NB4 (cell line): ENCODE measurements at regions not wholly inside any gene's neighbourhood (a gene's known extent, or its start where the extent isn't known, plus 50 kb on each side); places are given as distances from the start of the nearest gene placed in this dataset.

Experiments used
- MYC ChIP-seq: IDR thresholded peaks from 2 replicates; pipeline ENCODE4 v1.6.1; 2011; ENCODE audit warnings: low read depth, low read length
- POLR2A ChIP-seq: IDR thresholded peaks from 2 replicates; pipeline ENCODE4 v1.6.1; 2011; ENCODE audit warnings: mild to moderate bottlenecking; ENCODE audit not compliant: insufficient read length; ENCODE audit errors: extremely low read depth
- TF ChIP-seq, protein P1 (sequence below): IDR thresholded peaks from 2 replicates; pipeline ENCODE4 v1.6.1; 2011; ENCODE audit warnings: low read depth, low read length
- TF ChIP-seq, protein P2 (sequence below): IDR thresholded peaks from one replicate; pipeline ENCODE4 v1.5.1; 2012; ENCODE audit warnings: low read depth, low read length

DNA sequence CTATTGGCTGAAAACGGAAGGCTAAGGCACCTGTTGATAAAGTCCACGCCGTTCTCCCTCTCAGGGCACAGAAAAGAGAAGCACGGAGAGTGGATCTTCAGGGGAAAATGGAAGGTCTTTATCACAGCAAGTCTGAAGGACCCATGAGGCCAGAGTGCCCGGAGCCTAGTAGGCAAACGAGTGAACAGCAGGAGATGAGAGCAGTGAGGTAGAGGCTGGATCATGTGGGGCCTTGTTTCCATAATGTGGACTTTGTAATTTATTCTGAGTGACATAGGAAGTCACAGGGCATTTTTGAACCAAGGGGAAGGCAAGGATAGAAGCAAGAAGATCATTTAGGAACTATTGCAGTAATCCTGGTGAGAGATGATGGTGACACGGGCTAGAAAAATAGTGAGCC is 287.2 kb upstream of the NRIP1 start:
- TF ChIP-seq POLR2A (no peak), MYC (no peak)
- TF ChIP-seq, protein P1, sequence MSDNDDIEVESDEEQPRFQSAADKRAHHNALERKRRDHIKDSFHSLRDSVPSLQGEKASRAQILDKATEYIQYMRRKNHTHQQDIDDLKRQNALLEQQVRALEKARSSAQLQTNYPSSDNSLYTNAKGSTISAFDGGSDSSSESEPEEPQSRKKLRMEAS: no peak
- TF ChIP-seq, protein P2, sequence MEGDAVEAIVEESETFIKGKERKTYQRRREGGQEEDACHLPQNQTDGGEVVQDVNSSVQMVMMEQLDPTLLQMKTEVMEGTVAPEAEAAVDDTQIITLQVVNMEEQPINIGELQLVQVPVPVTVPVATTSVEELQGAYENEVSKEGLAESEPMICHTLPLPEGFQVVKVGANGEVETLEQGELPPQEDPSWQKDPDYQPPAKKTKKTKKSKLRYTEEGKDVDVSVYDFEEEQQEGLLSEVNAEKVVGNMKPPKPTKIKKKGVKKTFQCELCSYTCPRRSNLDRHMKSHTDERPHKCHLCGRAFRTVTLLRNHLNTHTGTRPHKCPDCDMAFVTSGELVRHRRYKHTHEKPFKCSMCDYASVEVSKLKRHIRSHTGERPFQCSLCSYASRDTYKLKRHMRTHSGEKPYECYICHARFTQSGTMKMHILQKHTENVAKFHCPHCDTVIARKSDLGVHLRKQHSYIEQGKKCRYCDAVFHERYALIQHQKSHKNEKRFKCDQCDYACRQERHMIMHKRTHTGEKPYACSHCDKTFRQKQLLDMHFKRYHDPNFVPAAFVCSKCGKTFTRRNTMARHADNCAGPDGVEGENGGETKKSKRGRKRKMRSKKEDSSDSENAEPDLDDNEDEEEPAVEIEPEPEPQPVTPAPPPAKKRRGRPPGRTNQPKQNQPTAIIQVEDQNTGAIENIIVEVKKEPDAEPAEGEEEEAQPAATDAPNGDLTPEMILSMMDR: no peak
